IPS-18a (cell line): ENCODE measurements at regions not wholly inside any gene's neighbourhood (a gene's known extent, or its start where the extent isn't known, plus 50 kb on each side); places are given as distances from the start of the nearest gene placed in this dataset.

Source experiments
- H3K27ac ChIP-seq: one replicate; pipeline ENCODE4 v1.5.1; 2013; ENCODE audit warnings: low read length
- H3K27me3 ChIP-seq: one replicate; pipeline ENCODE4 v1.6.1; 2013; ENCODE audit warnings: mild to moderate bottlenecking, low read length; ENCODE audit not compliant: control insufficient read depth, insufficient read depth
- H3K36me3 ChIP-seq: one replicate; pipeline ENCODE4 v1.6.1; 2013; ENCODE audit warnings: low read depth, low read length; ENCODE audit not compliant: control insufficient read depth
- H3K4me1 ChIP-seq: one replicate; pipeline ENCODE4 v1.6.1; 2013; ENCODE audit warnings: low read depth, low read length; ENCODE audit not compliant: control insufficient read depth
- H3K4me3 ChIP-seq: one replicate; pipeline ENCODE4 v1.5.1; 2013; ENCODE audit warnings: low read length
- H3K9ac ChIP-seq: one replicate; pipeline ENCODE4 v1.6.1; 2013; ENCODE audit warnings: mild to moderate bottlenecking, low read length, moderate library complexity
- H3K9me3 ChIP-seq: one replicate; pipeline ENCODE4 v1.6.1; 2013; ENCODE audit warnings: low read depth, low read length; ENCODE audit not compliant: control insufficient read depth

DNA sequence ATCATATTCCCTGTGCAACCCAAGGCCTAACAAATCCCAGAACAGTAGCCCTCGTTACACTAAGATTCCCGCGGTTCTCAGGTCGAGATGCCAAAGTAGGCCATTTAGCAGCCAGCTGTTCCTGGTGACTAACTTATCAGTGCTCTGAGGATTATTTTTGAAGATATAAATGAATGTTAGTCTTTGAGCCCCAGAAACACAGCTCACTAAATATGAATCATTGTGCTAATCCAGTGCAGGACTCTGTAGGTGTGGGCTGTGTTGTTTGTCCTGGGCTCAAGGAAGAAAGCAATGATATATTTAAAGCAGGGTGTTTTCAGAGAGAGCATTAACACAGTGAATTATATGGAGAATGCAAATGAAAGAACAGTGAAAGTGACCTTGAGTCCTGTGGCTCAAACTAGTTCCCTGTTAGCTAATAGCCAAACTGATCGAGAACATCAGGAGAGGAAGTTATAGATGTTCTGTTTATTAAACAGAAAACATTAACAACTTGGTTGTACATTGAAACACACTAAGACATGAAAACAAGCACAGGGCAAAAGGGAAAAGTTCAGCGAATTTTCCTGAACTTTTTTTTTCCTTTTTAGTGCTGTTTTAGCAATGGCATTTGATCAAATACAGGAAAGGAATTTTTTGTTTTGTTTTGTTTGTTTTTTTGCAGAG, 228.3 kb downstream of the RNF152 start:
- Histone ChIP-seq H3K9me3 (no peaks in the 10 kb centered on the region), H3K27ac (no peak overlapping the region), H3K4me3 (no peak overlapping the region), H3K4me1 (peaks cover 26% of the 10 kb centered on the region), H3K27me3 (no peaks in the 10 kb centered on the region), H3K36me3 (no peaks in the 10 kb centered on the region), H3K9ac (no peak overlapping the region)

DNA sequence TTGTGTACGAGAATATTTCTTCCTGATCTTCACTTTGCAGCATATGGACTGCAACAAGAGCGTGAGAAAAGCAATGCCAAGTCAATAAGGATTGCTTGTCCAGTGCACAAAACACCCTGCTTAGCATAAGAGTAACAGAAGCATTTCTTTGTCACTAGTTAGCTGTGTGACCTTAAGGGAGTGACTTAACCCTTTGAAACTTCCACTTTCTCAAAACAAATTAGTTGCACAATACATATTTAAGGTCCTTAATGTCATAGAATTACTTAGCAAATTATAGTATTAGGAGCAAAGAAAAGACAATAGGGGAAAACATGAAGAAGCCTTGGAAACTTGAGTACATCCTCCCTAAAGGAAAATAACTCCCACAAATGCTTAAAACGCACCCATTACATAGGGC, 230.1 kb downstream of the RNF152 start:
- Histone ChIP-seq H3K4me1 (peaks cover 26% of the 10 kb centered on the region), H3K27me3 (no peaks in the 10 kb centered on the region), H3K4me3 (no peak overlapping the region), H3K9ac (no peak overlapping the region), H3K27ac (no peak overlapping the region), H3K36me3 (no peaks in the 10 kb centered on the region), H3K9me3 (no peaks in the 10 kb centered on the region)

DNA sequence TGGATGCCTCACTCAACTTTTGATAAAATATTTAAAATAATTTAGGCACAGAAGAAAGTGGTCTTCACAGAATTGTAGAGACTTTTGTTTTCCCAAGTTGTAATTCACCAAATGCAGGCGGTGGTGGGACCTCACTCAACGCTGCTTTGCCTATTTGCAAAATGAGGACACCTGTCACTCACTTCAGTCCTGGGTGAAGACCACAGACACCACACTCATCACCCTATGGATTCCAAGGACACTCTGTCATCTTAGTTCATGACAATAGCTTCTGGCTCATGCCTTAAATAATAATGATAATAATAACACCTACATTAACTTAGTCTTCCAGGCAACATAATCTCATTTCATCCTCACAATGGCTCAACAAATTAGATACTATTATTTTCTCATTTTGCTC, 234.4 kb downstream of the RNF152 start:
- no peak overlapping the region for H3K27ac ChIP-seq
- H3K4me3 ChIP-seq, result no peak overlapping the region
- peaks cover 15% of the 10 kb centered on the region for H3K4me1 ChIP-seq
- H3K9ac ChIP-seq, result no peak overlapping the region
- H3K9me3 ChIP-seq, result no peaks in the 10 kb centered on the region
- no peaks in the 10 kb centered on the region for H3K36me3 ChIP-seq
- H3K27me3 ChIP-seq, result no peaks in the 10 kb centered on the region

DNA sequence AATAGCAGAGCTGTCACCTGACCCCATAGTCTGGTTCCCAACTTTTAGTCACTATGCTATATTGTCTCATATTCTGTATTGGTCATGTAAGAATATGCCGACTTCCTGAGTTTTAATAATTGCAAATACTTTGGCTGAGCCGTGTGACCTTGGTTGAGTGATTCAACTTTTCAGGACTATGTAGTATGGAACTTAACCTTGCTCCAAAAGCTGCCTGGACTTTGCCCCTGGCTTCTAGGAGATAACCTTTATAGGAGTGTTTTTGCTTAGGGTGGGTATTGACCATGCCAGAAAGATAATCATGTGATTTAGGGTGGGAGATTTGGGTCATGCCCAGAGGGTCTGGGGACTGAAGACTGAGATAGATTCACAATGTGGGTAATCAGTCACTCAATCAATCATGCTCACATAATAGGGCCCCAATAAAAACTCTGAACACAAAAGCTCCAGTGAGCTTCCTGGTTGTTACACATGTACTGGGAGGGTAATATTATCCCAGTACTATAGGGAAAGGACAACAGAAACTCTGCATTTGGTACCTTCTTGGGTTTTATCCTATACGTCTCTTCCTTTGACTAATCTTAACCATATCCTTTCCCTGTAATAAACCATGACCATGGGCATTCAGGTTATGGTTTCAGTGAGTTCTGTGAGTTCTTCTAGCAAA, 235.6 kb downstream of the RNF152 start:
- peaks cover 7% of the 10 kb centered on the region for H3K4me1 ChIP-seq
- H3K9ac ChIP-seq, result no peak overlapping the region
- no peak overlapping the region for H3K27ac ChIP-seq
- H3K4me3 ChIP-seq, result no peak overlapping the region
- no peaks in the 10 kb centered on the region for H3K36me3 ChIP-seq
- no peaks in the 10 kb centered on the region for H3K27me3 ChIP-seq
- H3K9me3 ChIP-seq, result no peaks in the 10 kb centered on the region

DNA sequence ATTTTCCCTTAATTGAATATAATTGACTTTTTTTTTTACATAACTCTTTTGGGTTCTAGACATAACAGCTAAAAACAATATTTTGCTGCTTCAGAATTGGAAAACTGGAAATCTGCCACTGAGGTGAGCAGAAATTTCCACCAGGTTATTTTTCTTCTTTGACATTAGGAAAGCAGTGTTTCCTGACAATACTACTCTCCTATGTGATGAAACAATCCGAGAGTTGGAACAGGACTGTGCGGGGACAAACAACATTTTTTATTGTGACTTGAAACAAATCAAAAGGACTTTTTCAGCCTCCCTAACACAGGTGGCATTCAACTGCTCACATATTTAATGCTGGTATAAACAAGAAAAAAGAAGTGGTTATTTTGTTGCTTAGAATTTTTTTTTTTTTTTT, 237.2 kb downstream of the RNF152 start:
- Histone ChIP-seq H3K9me3 (no peaks in the 10 kb centered on the region), H3K4me3 (no peak overlapping the region), H3K4me1 (peaks cover 2% of the 10 kb centered on the region), H3K27ac (no peak overlapping the region), H3K9ac (no peak overlapping the region), H3K36me3 (no peaks in the 10 kb centered on the region), H3K27me3 (no peaks in the 10 kb centered on the region)

DNA sequence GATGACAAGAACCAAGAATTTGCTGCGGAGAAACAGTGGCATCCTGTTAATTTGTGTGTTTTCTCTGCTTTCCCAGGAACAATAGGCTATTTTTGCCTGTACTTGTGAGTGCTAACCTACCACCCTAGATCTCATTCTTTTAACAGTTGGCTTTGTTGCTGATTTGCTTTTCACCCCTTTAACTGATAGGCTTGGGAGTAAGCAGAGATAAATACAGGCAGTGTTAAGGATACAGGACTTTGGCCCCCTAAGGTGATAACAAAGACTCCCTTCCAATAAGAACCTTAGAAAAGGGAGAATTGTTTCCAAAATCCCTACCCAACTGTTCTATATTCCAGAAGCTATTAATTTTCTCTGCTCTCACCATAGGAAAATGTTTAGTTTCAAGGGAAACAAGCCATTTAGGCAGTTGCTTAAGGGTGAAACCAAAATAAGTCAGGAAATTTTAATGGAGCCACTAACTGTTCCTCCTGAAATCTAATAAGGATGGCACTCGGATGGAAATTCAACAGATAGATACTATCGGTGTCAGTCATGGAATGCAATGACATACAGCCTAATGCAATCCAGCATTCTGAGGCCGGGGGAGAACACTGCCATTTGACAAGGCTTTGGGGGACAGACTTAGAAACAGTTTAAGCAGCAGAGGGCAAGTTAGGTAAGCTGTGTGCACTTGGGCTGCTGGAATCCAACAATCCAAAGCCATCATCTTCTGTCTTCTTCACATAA, 238.8 kb downstream of the RNF152 start:
- no peaks in the 10 kb centered on the region for H3K9me3 ChIP-seq
- H3K4me1 ChIP-seq, result peaks cover 5% of the 10 kb centered on the region
- H3K36me3 ChIP-seq, result no peaks in the 10 kb centered on the region
- no peak overlapping the region for H3K4me3 ChIP-seq
- H3K27ac ChIP-seq, result no peak overlapping the region
- no peak overlapping the region for H3K9ac ChIP-seq
- no peaks in the 10 kb centered on the region for H3K27me3 ChIP-seq

- Histone ChIP-seq H3K27me3 (no peaks in the 10 kb centered on the region), H3K27ac (no peak overlapping the region), H3K4me1 (peaks cover 6% of the 10 kb centered on the region), H3K4me3 (no peak overlapping the region), H3K9ac (no peak overlapping the region), H3K9me3 (no peaks in the 10 kb centered on the region), H3K36me3 (no peaks in the 10 kb centered on the region)
These were observed 240.9 kb downstream of the RNF152 start for GRCh38 chr18:61651880-61652268.

- Histone ChIP-seq H3K9me3 (no peaks in the 10 kb centered on the region), H3K4me3 (no peak overlapping the region), H3K27ac (no peak overlapping the region), H3K36me3 (no peaks in the 10 kb centered on the region), H3K9ac (no peak overlapping the region), H3K27me3 (no peaks in the 10 kb centered on the region), H3K4me1 (peaks cover 6% of the 10 kb centered on the region)
These were observed 241.5 kb downstream of the RNF152 start for GRCh38 chr18:61651145-61651879.

GRCh38 chr18:61643884-61644647, 248.7 kb downstream of the RNF152 start:
- peaks cover 37% of the 10 kb centered on the region for H3K27me3 ChIP-seq
- no peaks in the 10 kb centered on the region for H3K36me3 ChIP-seq
- H3K4me1 ChIP-seq, result peaks cover 2% of the 10 kb centered on the region
- no peak overlapping the region for H3K9ac ChIP-seq
- H3K4me3 ChIP-seq, result no peak overlapping the region
- H3K9me3 ChIP-seq, result no peaks in the 10 kb centered on the region
- H3K27ac ChIP-seq, result no peak overlapping the region

DNA sequence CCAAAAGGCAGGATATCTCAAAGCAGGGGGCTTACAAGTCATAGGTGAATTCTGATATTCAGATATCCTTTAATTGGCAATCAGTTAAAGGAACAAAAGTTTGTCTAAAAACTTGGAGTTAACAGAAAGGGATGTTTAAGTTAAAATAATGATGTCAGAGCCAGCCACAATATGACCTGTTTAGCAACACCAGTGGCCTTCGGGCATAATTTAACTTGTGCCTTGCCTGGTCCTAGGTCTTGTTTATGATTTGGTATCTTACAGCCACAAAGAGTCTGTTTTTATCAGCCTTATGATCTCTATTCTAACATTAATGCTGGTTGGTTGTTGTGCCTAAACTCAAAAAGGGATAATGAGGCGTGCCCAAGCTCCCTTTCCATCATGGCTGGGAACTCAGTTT, 252.9 kb downstream of the RNF152 start:
- Histone ChIP-seq H3K9me3 (no peaks in the 10 kb centered on the region), H3K36me3 (no peaks in the 10 kb centered on the region), H3K27ac (no peak overlapping the region), H3K27me3 (peaks cover 69% of the 10 kb centered on the region), H3K9ac (no peak overlapping the region), H3K4me1 (peaks cover 32% of the 10 kb centered on the region), H3K4me3 (no peak overlapping the region)
